NCI-H2081 treated with DMSO at 0.1 percent for 48 hours (cell line): ENCODE measurements at regions not wholly inside any gene's neighbourhood (a gene's known extent, or its start where the extent isn't known, plus 50 kb on each side); places are given as distances from the start of the nearest gene placed in this dataset.
"Not testable (repeated sequence)": the region's sequence is repeated elsewhere in the genome, so short reads cannot be mapped to it uniquely, and the experiment has no call there.

Experiments
- DNase-seq: peaks from one replicate; lab custom pipeline; 2025; lab: John Stamatoyannopoulos, UW

DNA sequence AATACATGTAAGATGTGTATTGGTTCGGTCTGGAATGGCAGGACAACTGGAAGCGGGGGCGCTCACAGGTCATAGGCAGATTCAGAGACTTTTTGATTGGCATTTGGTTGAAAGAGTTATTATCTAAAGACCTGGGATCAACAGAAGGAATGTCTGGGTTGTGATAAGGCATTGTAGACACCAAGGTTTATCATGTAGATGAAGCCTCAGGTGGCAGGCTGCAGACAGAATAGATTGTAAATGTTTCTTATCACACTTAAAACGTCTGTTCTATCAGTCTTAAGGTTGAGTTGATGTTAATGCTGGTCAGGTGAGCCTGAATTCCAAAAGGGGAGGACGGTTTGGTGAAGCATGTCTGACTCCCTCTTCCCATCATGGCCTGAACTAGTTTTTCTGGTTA, 295.9 kb upstream of the PROK2 start:
- no peak for DNase-seq

DNA sequence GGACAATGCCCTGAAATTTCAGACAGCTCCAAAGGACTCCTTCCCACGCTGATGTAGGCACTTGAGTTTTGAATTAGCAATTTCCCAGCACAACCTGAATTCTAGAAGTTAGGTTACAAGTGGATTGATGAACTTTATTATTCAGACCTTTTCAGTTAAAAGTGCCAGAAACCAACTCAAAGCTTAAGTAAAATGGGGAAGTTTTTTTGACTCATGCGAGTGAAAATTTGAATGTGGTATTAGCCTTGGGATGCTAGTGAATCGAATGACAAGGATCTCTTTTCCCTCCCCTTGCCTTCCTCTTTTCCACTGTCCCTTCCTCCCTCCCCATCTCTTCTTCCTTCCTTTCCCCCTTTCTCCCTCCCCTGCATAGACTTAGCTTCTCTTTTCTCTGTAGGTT, 295.1 kb upstream of the PROK2 start:
- DNase-seq: no peak

DNA sequence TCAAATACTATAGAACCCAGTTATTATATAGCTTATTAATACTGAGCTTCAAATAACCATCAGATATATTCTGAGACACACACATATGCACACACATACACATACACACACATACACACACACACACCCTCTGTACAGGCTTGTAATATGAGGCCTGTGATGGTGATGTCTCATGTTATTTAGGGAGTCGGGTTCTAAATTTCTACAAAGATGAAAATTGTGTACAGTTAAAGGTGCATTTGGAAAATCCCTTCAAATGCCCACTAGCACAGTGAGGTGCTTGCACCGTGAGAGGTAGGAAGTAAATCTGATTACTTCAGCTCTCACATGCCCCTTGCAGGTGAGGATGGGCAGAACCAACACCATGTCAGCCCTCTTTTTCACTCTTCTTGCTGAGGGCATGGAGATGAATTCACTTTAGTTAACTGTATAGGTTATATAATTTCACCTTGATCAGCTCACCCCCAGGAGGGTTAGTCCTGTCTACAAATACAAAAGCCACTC, 294.5 kb upstream of the PROK2 start:
- no peak for DNase-seq

DNA sequence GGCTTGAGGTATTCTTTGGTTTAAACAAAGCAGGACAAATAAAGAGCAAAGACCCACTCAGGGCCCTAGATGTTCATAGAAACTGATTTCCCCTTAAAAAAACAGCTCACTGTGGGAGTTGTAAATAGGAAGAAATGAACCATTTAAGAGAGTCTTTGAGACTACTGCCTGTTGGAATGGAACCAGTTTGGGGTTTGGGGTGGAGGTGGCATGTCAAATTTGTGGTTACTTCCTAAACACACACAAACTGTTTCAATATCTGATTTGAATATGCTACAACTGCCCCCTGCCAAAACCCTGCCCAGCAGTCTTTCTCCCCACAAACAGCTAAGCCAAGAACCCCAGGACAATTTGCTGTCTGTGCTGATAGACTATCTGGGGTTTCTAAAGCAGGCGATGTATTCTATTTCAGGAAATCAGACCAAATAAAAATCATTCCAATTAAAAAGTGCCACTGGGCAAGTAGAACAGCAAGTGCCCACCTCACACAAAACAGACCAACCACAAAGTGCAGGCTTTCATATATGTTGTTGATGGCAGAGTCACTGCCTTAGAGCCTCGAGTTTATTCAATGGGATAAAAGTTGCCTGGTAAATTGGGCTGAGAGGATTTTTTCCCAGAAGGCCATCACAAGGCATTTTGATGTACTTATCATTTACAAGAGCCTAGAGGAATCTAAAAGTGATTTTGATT, 293.9 kb upstream of the PROK2 start:
- no peak for DNase-seq

DNA sequence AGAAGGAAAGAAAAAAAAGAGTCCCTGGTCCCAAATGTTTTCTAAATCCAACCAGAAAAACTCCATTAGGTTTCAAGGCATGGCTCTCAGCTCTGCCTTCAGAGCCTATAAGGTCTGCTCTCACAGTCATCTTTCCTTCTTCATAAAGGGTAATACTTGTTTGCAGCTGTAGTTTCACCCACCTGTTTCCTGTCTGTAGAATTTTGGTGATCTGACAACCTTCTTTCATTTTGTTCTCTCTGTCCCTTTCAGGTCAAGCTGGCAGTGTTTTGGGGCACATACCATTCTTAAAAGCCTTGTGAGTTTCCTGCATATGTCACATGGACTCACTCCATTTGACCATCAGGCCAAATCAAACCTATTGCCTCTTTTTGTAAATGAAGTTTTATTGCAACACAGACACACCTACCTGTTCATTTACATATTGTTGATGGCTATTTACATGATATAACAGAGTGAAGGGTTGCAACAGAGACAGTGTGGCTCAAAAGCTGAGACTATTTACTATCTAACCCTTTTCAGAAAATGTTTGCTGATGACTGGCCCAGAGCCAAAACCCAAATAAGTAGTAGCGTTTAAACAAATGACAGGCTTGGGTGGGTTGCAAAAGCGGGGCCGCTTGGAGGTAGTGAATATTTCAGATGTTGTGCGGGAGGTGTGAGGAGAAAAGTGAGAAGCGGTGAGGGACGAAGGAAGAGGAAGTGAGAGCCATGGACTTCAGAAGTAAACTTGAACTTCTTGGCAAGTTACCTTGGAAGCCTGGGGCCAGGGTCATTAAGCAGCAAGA, 292.7 kb upstream of the PROK2 start:
- no peak for DNase-seq

DNA sequence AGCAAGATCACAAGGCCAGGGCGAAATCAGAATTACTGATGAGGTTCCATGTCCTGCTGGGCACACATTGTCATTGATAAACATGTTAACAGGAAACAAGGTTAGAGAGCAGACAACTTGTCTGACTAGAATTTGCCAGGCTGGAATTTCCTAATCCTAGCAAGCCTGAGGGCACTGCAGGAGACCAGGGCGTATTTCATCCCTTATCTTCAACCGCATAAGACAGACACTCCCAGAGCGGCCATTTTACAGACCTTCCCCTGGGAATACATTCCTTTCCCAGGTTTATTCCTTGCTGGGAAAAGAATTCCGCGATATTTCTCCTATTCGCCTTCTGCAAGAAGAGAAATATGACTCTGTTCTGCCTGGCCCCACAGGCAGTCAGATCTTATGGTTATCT, 290.9 kb upstream of the PROK2 start:
- not testable (repeated sequence) for DNase-seq

DNA sequence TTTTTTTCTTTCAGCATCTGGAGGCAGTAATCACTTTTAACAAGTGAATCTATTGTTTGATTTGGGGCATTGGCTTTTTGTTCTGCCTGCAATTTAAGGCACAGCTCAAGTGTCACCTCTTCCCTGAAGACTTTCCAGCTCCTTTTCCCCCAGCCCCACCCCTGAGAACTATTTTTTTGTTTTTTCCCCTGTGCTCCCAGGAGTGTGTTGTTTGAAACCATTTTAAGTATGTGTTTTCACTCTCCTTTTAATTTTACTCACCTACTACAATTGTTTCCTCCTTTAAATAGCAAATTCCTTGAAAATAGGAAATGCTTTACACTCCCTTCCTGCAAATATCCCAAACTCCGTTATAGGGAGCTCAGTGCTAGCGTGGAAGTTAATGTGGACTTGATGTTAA, 286.7 kb upstream of the PROK2 start:
- DNase-seq: no peak

DNA sequence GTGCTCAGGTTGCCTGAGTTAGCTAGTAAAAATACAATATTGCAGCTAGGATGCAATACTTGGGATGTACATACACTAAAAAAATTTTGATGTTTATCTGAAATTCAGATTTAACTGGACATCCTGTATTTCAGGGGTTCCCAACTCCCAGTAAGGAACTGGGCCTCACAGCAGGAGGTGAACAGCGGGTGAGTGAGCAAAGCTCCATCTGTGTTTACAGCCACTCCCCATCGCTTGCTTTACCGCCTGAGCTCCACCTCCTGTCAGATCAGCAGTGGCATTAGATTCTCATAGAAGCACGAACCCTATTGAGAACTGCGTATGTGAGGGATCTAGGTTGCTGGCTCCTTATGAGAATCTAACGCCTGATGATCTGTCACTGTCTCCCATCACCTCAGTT, 285.1 kb upstream of the PROK2 start:
- DNase-seq: no peak

DNA sequence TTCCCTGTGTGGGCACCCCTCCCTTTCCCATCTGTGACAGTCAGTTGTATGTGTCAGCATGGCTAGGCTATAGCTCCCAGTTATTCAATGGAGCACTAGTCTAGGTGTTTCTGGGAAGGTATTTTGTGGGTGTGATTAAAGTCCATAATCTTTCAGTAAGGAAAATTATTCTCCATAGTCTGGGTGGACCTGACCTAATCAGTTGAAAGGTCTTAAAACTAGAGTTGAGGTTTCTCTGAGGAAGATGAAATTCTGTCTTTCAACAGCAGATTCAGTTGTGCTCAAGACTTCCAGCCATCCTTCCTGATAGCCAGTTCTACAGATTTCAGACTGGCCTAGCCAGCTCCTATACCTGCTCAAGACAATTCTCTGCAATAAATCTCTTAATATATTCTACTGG, 284.6 kb upstream of the PROK2 start:
- DNase-seq: no peak

DNA sequence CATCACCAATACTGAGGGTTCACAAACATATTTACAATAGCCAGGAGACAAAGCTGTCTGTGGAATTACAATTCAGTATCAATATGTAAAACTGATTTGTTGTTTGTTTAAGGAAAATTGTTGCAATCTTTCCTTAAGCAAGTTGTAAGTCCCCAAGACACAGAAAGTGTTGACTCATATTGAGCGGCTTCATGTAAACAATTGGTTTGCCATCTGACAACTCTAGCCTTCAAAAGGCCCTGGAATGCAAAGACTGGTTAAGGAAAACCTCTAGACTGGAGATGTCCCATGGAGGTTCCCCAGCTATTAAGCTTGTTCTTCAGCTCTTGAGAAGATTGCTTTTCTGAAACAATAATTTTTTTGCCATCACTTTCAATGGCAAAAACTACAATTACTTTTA, 283.7 kb upstream of the PROK2 start:
- DNase-seq: no peak

DNA sequence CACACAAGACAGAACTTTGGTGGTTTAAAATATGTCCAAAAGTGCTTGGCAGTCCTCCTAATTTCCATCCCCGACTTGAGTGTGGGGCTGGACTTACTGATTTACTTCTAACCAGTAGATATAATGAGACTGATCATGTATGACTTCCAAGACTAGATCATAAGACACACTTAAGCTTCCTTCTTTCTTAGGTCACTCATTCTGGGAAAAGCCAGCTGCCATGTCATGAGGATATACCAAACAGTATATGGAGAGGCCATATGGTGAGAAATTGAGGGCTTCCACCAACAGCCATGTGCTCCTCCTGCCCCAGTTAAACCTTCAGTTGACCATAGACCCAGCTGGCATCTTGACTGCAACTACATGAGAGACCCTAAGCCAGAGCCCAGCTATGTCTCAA, 282.8 kb upstream of the PROK2 start:
- DNase-seq: no peak

DNA sequence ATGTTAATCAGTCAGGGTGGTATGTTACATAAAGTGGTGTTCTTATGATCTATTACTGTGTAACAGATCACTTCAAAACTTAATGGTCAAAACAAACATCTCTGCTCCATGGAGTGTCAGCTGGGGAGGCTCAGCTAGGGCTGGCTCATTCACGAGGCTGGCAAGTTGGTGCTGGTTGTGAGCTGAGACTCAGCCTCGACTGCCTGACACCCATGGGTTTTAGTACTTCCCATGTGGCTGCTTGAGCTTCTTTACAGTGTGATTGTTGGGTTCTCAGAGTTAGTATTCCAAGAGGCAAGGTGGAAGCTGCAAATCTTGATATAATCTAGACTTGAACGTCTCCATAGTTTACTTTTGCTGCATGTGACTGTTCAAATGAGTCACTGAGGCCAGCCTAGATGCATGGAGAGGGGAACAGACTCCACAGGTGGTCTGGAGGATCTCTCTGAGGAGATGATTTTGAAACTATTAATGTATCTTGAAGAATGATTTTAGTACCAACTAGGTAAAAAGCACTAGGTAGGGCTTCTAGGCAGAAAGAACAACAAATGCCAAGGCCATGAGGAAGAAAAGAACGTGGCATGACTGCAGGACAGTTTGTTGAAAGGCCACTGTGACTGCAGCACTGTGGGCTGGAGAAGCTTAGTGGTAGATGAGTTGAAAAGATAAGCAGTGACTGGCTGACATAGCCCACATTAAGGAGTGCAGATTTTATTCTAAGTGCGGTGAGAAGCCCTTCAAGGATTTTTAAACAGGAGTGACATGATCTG, 281.1 kb upstream of the PROK2 start:
- DNase-seq: no peak

DNA sequence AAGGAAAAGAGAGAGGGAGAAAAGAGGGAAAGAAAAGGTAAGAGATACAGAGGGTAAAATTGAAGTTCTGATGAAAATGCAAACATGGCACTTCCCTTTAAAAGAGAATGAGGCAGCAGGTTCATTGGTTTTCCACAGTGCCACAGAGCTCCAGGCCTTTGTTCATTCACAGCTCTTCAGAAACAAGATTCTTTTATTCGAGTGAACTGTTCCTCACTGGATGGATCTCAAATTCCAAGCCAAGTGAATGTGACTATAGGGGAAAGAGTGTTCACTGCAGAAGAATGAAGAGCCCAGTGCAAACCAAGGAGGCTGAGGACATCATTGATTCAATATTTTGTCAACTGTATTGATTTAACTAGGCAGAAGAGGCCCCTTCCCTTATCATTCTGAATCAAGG, 280.3 kb upstream of the PROK2 start:
- no peak for DNase-seq

DNA sequence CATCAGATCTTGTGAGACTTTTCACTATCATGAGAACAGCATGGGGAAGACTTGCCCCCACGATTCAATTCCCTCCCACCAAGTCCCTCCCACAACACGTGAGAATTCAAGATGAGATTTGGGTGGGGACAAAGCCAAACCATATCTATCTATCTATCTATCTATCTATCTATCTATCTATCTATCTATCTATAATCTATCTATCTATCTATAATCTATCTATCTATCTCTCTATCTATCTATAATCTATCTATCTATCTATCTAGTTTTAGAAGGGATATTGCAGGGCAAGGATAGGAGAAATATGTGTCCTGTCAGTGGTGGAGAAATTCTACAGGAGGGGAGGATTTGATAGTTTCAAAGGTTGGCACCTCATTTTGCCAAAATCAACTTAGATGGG, 279.8 kb upstream of the PROK2 start:
- DNase-seq: not testable (repeated sequence)

DNA sequence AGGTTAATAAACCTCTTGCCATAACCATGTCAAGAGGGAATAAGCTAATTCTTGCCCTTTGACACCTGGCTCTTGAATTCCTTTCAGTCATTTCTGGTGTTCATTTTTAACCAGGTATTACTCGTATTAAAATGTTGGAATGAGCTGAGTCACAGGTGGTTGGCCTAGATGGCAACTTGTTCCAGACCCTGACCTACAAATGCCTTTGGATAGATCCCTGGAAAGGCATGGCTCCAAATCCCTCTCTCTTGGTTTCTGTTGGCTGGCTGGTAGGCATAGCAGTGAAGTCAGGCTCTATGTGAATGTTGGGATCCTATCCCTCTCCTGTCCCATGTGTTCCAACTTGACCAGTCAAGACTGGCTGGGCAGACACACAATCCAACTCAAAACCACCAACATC, 277.1 kb upstream of the PROK2 start:
- no peak for DNase-seq

DNA sequence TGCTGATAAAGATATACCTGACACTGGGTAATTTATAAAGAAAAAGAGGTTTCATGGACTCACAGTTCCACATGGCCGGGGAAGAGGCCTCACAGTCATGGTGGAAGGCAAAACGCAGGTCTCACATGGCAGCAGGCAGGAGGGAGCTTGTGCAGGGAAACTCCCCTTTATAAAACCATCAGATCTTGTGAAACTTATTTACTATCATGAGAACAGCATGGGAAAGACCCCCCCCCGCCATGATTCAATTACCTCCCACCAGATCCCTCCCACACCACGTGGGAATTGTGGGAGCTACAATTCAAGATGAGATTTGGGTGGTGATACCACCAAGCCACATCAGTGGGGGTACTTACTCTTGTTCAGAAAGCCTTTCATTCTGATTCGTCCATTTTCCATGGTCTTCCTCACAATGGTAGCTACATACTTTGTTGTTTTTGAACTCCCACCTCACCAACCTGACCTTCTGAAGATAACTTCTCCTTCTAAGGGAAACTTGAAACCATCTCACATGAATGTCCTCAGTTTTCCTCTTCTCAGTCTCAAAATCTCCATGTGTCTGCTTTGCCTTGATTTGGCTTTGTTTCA, 275.6 kb upstream of the PROK2 start:
- no peak for DNase-seq

DNA sequence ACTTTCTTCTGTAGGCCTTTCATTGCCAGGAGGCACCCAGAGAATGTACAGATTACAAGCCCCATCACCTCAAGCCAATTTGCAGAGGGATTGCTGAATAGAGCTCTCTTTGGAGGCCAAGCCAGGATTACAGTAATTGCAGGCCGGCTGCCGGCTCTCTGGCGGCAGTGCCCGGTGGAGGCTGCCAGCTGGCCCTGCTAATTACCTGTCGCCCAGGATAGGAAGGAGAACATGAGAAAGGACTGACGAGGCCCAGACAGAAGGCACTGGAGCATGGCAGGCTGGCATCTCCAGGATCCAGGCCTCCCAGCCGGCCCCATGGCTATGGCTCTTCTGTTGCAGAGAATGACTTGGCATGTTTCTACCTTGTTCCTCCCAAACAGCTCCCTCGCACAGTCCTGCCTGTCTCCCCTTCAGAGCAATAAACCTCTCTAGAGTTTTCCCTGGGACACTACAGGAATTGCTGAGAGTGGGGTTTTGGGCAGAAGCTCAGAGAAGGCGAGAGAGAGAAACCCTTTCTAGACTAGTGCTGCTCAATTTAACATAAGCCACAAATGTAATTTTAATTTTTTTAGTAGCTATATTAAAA, 273.6 kb upstream of the PROK2 start:
- no peak for DNase-seq

DNA sequence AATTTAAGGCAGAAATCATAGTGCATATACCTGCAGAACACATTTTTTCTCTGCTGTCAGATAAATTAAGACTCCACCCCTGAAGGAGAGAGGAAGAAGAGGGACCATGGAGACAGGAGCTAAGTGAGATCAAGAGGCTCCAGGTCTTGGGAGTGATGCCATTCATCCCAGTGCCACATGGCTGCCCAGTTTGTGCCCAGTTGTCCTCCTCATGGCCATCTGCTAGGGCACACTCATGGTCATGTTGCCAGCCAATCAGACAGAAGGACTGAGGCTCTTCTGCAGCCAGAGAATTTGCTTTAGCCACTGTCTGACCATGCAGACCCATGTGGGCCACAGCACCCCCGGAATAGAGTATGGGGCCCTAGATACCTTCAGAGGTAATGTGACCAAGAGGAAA, 270.5 kb upstream of the PROK2 start:
- no peak for DNase-seq

DNA sequence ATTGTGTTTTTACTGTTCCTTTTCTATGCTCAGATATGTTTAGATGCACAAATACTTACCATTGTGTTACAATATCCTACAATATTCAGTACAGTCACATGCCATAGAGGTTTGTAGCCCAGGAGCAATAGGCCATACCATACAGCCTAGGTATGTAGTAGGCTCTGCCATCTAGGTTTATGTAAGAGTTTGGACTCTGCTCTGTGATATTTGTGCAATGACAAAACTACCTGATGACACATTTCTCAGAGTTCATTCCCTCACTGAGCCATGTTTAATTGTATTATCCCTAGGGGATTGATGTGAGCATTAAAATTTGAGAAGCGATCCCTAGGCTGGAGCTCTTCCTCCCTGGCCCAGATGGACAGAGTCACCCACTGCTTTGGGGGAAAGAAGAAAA, 270.0 kb upstream of the PROK2 start:
- no peak for DNase-seq

DNA sequence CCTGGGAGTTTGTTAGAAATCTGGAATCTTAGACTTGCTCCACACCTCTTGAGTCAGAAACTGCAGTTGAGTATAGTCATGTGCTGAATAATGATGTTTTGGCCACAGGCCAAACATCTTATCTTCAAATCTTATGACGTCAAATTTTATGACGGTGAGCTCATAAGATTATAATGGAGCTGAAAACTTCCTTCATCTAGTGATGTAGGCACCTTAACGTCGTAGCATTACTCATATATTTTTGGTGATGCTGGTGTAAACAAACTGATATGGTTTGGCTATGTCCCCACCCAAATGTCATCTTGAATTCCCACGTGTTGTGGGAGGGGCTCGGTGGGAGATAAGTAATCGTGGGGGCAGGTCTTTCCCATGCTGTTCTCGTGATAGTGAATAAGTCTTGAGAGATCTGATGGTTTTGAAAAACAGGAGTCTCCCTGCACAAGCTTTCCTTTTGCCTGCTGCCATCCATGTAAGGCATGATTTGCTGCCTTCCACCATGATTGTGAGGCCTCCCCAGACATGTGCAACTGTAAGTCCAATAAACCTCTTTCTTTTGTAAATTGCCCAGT, 268.0 kb upstream of the PROK2 start:
- DNase-seq: no peak

DNA sequence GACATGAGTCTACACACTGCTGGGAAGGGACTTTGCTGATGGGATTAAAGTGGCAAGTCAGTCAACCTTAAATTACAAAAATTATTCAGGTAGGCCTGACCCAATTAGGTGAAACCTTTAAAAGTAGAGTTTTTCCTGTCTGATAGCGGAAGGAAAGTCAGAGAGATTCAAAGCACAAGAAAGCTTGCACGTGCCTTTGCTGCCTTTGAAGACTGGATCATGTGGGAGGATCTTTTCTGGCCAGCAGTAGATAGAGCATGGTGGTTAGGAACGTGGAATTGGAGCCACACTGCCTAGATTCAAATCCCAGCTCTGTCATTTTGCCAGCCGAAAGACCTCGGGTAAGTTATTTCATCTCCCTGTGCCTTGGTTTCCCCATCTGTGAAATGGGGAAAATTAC, 265.8 kb upstream of the PROK2 start:
- DNase-seq: no peak
